Activated T-helper 2 cell treated with anti-CD3 and anti-CD28 coated beads, Interferon-gamma antibody, Interleukin-2, Interleukin-4, amounts not matched to agents 10 μg/mL and 5 μg/mL and 100 μg/mL, durations not matched to agents 14 hours and 24 hours and 36 hours (primary cell): ENCODE measurements at regions not wholly inside any gene's neighbourhood (a gene's known extent, or its start where the extent isn't known, plus 50 kb on each side); places are given as distances from the start of the nearest gene placed in this dataset.

Experiments used
- DNase-seq: peaks from one replicate; pipeline ENCODE4 v3.0.0; 2021; ENCODE audit warnings: low spot score
- H3K27ac Mint-ChIP-seq: one replicate; pipeline ENCODE4 v1.8.0; 2021; ENCODE audit warnings: mixed read lengths
- H3K27me3 Mint-ChIP-seq: one replicate; pipeline ENCODE4 v1.8.0; 2021; ENCODE audit warnings: low read depth, mixed read lengths
- H3K36me3 Mint-ChIP-seq: one replicate; pipeline ENCODE4 v1.8.0; 2021; ENCODE audit warnings: low read depth, mixed read lengths
- H3K4me1 Mint-ChIP-seq: one replicate; pipeline ENCODE4 v1.8.0; 2021; ENCODE audit warnings: low read depth, mixed read lengths
- H3K4me3 Mint-ChIP-seq: one replicate; pipeline ENCODE4 v1.8.0; 2021; ENCODE audit warnings: low read depth, mild to moderate bottlenecking, moderate library complexity, mixed read lengths
- H3K9me3 Mint-ChIP-seq: one replicate; pipeline ENCODE4 v1.8.0; 2021; ENCODE audit warnings: mixed read lengths
- intact Hi-C: fragments of 100-400 bp; cut with micrococcal nuclease; formaldehyde crosslinking; loops from one replicate; pipeline ENCODE4 v1.15.1; 2023

DNA sequence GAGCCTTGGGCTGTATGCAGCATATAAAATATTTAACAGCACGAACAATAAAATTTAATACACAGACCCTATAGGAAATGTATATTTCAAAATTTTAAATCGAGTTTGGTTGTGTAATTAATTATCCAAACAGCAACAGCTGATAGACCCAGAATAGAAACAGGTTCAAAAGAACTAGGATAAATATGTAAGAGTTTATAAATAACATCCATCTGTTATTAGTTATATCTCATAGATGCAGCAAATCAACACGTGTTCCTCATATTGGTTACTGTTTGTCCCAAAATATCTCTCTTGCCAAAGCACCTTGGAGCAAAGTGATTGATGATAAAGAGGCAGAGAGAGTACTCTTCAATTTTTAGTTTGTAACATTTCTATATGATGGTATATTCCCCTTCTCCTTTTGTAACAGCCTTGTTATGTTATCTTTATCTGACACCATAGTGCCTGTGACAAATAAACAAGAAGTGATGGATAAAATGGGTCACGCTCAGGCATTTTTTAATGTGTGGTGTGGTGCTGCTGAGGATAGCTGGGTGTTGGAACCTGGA is 260.6 kb upstream of the NBEA start:
- H3K36me3 Mint-ChIP-seq = no peaks in the 10 kb centered on the region
- intact Hi-C loops = no loop called here
- no peaks in the 10 kb centered on the region for H3K4me1 Mint-ChIP-seq
- H3K9me3 Mint-ChIP-seq = no peaks in the 10 kb centered on the region
- no peak for DNase-seq
- no peaks in the 10 kb centered on the region for H3K27me3 Mint-ChIP-seq
- no peak overlapping the region for H3K27ac Mint-ChIP-seq
- no peak overlapping the region for H3K4me3 Mint-ChIP-seq

DNA sequence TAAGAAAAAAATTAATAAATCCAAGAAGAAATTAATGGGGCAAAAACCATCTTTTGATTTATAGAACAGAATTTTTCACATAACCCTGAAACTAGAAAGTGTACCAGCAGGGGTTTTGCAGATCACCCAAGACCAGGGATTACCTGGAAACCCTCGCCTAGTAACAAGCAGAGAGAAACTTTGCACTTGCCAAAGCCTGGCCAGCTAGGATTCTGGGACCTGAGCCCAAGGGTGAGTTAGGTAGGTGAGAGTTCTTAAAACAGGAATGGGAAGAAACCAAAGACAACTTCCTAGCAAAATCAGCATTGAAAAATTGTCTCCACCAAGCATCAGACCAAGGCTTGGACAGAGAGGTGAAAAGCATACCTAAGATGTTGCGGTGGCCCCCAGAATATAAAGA is 247.0 kb upstream of the NBEA start:
- intact Hi-C loops = no loop called here
- no peaks in the 10 kb centered on the region for H3K4me1 Mint-ChIP-seq
- DNase-seq = no peak
- no peaks in the 10 kb centered on the region for H3K36me3 Mint-ChIP-seq
- no peak overlapping the region for H3K27ac Mint-ChIP-seq
- H3K9me3 Mint-ChIP-seq = peaks cover 4% of the 10 kb centered on the region
- H3K27me3 Mint-ChIP-seq = no peaks in the 10 kb centered on the region
- H3K4me3 Mint-ChIP-seq = no peak overlapping the region

DNA sequence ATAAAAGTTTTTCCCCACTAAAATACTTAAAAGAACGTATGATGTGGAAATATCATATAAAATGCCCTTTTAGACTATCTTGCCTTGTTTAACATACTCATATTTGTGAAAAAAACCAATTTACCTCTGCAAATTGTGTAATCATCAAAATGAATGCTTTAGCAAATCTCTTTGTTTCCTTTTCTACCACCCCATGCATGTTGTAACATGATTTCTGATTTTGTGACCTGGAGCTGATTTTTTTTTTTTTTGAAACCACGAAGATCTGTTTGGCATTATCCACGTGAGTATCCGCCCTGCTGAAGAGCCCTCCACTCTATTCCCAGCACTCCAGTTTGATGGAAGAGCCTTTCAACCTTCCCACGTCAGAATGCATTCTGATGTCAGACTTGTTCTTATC is 245.8 kb upstream of the NBEA start:
- Mint-ChIP-seq H3K4me1 (no peaks in the 10 kb centered on the region), H3K9me3 (peaks cover 4% of the 10 kb centered on the region)
- intact Hi-C loops = no loop called here

DNA sequence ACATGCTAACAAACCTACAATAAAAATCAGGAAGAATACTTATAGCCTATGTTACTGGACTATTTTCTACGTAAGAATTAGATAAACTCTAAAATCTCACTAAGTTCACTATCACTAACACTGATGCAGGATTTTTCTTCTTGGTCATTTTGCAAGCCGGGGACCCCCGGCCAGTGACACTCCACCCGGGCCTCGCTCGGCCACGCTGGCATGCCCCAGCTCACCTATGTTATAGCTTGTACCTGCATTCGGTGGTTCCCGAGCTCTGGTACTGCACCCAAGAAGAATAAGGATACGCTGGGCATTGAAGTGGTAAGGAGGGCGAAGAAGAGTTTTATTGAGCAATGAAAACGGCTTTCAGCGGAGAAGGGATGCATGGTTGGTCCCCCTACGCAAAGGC is 245.3 kb upstream of the NBEA start:
- Mint-ChIP-seq H3K36me3 (no peaks in the 10 kb centered on the region), H3K9me3 (peaks cover 4% of the 10 kb centered on the region), H3K27me3 (no peaks in the 10 kb centered on the region), H3K27ac (no peak overlapping the region), H3K4me1 (no peaks in the 10 kb centered on the region), H3K4me3 (no peak overlapping the region)
- no peak for DNase-seq
- intact Hi-C loops = no loop called here

More for the DNA sequence above, 245.8 kb upstream of the NBEA start:
- Mint-ChIP-seq H3K27ac (no peak overlapping the region), H3K4me3 (no peak overlapping the region), H3K36me3 (no peaks in the 10 kb centered on the region), H3K27me3 (no peaks in the 10 kb centered on the region)
- DNase-seq = no peak

DNA sequence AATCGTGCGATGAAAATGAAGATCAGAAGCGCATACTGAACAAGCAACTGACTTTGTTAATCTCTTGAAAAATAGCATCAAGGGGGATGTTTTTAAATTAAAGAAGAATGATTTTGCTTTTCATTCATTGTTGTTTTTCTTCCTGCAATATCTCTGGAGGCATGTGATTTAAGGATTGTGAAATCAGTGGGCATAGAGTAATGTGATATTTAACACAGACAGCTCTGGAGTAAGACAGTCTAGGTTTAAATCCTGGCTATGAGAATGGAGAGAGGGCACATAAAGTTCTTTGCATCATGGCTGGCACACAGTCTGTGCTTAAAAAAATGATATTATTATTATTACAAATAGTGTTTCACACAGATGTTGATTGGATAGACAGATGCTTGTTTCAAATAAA is 243.1 kb upstream of the NBEA start:
- Mint-ChIP-seq H3K27me3 (no peaks in the 10 kb centered on the region), H3K4me3 (no peak overlapping the region), H3K27ac (no peak overlapping the region), H3K4me1 (no peaks in the 10 kb centered on the region), H3K9me3 (peaks cover 4% of the 10 kb centered on the region), H3K36me3 (no peaks in the 10 kb centered on the region)
- intact Hi-C loops = no loop called here
- no peak for DNase-seq

DNA sequence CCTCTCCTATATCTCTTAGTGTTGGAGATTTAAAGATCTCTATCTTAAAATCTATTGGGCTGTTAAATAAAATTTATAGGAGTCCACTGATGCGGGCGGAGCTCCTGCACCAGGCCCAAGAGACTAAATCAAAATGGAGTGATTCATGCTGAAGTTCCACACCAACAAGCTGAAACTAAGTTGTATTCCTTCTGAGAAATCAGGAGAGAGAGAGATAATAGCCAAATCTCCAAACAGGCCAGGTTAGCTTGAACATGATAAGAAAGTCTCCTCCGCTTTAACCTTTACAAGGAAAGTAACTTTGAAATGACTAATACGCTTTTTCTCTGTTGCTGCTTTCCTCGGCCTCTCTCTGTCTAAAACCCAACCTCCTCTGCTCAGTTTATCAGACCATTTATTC is 241.9 kb upstream of the NBEA start:
- H3K4me1 Mint-ChIP-seq = no peaks in the 10 kb centered on the region
- H3K36me3 Mint-ChIP-seq = no peaks in the 10 kb centered on the region
- H3K27ac Mint-ChIP-seq = no peak overlapping the region
- intact Hi-C loops = no loop called here
- H3K27me3 Mint-ChIP-seq = no peaks in the 10 kb centered on the region
- H3K4me3 Mint-ChIP-seq = no peak overlapping the region
- H3K9me3 Mint-ChIP-seq = peaks cover 4% of the 10 kb centered on the region
- DNase-seq = no peak

DNA sequence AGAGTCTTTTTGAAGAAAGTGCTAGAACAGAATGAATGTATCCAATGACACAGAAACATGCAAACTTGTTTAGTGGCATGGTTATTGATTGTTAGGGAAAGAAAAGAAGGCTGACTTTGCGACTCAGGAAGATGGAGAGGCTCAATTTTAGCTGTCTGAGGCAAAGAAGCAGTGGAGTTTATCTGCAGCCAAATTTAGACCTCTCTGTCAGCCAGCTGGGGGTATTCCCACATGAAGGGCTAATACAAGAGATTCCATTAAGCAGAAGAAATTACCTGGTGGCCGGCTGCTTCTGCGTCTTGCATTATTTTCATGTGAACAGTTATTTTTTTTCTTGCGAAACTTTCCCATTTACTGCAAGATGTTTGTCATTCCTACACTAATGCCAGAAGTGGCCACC is 240.2 kb upstream of the NBEA start:
- H3K27me3 Mint-ChIP-seq = no peaks in the 10 kb centered on the region
- H3K4me3 Mint-ChIP-seq = no peak overlapping the region
- peaks cover 7% of the 10 kb centered on the region for H3K9me3 Mint-ChIP-seq
- no peaks in the 10 kb centered on the region for H3K4me1 Mint-ChIP-seq
- DNase-seq = no peak
- H3K27ac Mint-ChIP-seq = no peak overlapping the region
- H3K36me3 Mint-ChIP-seq = no peaks in the 10 kb centered on the region
- intact Hi-C loops = no loop called here

DNA sequence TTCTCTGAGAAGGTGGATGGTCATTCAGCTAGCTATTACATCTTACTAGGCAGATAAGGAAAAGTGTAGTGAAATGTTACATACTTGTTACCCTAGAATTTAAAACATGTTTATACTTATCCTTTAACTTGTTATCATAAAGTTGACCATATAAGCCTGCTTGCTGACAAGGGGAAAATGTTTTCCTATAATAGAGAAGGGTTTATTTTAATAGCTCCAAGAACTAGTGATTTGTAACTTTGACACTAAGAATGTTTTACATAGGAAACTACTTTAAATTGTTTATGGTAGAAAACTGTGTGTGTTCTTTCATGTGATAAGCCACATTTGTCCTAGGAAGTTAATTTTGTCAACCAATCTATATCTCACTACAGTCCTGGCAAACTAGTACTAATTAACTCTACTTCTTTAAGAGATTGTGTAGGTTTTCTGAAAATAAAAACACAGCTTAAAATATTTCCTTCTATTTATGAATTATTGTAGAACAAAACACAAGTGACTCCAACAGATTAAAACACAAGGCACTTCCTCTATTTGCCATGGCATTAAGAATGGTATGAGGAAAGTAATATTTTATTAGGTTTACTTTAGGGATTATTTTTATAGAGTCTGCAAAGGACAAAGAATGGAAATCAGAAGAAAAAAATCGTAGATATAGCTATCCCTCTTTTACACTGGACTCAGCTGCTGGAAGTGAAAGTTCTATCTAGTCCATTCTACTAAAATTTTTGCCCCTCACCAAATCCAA is 233.3 kb upstream of the NBEA start:
- H3K27ac Mint-ChIP-seq = no peak overlapping the region
- H3K4me3 Mint-ChIP-seq = no peak overlapping the region
- no peak for DNase-seq

DNA sequence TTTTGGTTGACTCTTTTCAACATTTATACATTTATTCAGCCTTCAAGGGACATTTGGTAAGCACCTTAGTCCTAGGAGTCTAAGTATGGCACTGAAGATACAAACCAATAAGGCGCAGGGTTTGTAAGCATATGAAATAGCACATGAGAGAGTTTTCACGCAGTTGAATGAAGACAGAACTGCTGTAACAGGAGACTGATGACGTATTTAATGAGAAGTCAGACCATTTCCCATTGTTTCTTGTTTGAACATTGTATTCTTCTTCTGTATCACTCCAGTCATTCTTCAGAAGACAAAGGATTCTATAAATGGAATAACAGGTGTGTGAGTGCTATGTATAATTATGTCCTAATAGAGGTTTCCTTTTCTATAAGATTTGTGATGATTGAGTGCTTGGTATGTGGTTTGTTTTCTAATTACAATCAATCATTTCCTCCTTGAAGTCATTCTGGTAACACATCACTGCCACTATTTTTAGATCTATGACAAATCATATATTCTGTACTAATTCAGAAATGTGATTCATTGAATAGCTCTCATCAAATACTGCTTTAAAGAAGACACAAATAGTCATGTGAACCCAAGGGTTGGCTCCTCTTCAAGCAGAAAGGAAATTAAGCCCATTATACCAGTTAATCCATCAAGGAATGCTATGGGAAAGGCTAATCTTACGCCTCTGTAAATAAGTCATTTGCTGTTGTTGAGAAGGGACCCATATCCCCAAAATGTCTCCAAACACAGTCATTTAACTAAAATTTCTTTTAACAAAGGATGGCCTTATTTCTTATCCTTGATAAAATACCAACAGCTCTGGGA is 222.8 kb upstream of the NBEA start:
- H3K9me3 Mint-ChIP-seq = no peaks in the 10 kb centered on the region
- DNase-seq = no peak
- no peak overlapping the region for H3K4me3 Mint-ChIP-seq
- no peaks in the 10 kb centered on the region for H3K27me3 Mint-ChIP-seq
- intact Hi-C loops = no loop called here
- H3K4me1 Mint-ChIP-seq = no peaks in the 10 kb centered on the region
- no peak overlapping the region for H3K27ac Mint-ChIP-seq
- H3K36me3 Mint-ChIP-seq = no peaks in the 10 kb centered on the region

More for the DNA sequence above, 233.3 kb upstream of the NBEA start:
- Mint-ChIP-seq H3K4me1 (no peaks in the 10 kb centered on the region), H3K36me3 (no peaks in the 10 kb centered on the region), H3K9me3 (peaks cover 7% of the 10 kb centered on the region), H3K27me3 (no peaks in the 10 kb centered on the region)
- intact Hi-C loops = no loop called here

DNA sequence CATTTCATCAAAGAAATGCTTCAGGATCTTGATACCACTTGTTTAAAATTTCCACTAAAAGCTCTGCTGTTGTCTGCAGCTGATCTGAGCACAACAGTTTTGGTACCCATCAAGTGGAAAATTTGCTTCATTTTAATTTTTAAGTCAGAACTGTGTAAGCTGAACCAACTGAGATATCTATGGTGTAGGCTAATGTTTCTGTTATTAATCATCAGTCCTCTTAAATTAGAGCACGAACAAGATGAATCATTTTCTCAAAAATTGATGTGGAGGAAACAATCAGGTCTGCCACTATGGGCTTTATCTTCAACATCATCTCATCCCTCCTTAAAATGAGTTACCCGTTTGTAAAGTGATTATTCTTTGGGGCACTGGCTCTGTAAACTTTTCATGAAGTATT is 221.5 kb upstream of the NBEA start:
- Mint-ChIP-seq H3K4me1 (no peaks in the 10 kb centered on the region), H3K27me3 (no peaks in the 10 kb centered on the region), H3K27ac (no peak overlapping the region), H3K36me3 (no peaks in the 10 kb centered on the region), H3K9me3 (no peaks in the 10 kb centered on the region), H3K4me3 (no peak overlapping the region)
- intact Hi-C loops = no loop called here
- no peak for DNase-seq

DNA sequence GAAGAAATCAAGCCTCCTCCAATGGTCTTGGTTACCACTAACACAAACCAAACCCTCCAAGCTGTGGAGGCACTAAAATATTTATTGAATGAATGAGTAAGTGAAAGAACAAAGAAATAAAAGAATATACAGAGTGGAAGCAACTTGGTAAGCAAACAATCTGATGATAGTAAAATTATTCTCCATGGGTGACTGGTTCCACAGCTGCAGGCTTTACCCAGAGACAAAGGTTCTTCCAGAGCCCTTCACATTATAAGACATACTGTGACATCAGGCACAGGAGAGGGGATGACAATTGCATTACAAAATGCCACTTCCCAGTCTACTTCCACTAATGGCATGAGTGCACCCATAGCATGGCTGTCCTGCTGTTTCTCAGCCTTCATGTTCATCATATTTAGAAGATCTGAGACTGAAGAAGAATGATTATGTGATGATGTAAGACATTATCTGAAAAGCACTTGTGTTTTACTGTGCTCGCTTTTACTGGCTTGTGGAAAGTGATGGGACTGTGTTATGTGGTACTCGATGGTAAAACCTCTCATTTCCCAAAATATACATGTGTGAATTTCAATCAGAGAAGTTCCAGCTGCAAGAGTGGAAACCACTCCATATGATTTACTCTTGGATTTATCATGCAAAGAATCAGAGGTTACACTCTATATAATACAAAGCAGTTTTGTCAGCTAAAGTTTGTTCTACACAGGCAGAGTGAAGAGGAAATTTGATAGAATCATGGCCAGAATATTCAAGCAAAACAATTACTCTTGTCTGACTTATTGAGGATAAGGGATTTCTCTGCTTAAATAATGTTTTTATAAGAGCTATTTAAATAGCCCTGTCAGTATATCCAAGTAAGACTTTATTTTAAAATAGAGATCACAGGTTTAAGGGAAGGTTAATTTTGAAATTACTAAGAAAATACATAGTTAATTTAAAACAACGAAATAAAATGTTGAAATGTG is 220.2 kb upstream of the NBEA start:
- intact Hi-C loops = no loop called here
- Mint-ChIP-seq H3K36me3 (no peaks in the 10 kb centered on the region), H3K4me3 (no peak overlapping the region)

DNA sequence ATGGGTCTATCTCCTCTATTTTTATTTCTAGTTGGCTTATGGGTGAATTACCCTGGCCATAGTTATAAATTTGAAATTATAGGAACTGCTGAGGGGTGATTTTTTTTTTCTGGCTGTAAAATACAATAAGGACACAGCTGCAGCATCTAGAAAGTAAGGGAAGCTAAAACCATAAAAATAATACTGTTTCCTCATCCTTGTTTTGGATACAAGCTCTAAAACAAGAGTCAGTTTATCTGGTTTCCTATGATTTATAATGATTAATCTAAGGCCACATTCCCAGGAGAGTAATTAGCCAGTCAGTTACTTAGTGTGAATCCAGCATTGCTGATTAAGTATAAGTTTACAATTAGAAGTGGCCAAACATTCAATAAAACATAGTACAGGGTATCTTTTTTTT is 219.1 kb upstream of the NBEA start:
- Mint-ChIP-seq H3K4me1 (no peaks in the 10 kb centered on the region), H3K4me3 (no peak overlapping the region), H3K36me3 (no peaks in the 10 kb centered on the region), H3K9me3 (no peaks in the 10 kb centered on the region), H3K27ac (no peak overlapping the region), H3K27me3 (no peaks in the 10 kb centered on the region)
- no peak for DNase-seq
- intact Hi-C loops = no loop called here

More for the DNA sequence above, 220.2 kb upstream of the NBEA start:
- Mint-ChIP-seq H3K27me3 (no peaks in the 10 kb centered on the region), H3K9me3 (no peaks in the 10 kb centered on the region), H3K27ac (no peak overlapping the region), H3K4me1 (no peaks in the 10 kb centered on the region)
- no peak for DNase-seq
